ENCODE measurements at regions not wholly inside any gene's neighbourhood (a gene's known extent, or its start where the extent isn't known, plus 50 kb on each side); places are given as distances from the start of the nearest gene placed in this dataset.

GRCh38 chr2:164046040-164046439 lies 310.2 kb upstream of the FIGN start (continued):
- no peak for TF ChIP-seq CHD7 (IDR thresholded peaks at IDR 0.05; ENCODE audit: insufficient replicate concordance, low read length)
- TF ChIP-seq SAP30 (IDR thresholded peaks at IDR 0.05; ENCODE audit: insufficient read depth, insufficient replicate concordance, low read length): no peak
- no peak for TF ChIP-seq CBX5 (IDR thresholded peaks at IDR 0.05; ENCODE audit: low read depth, low read length)
- TF ChIP-seq RNF2 (IDR thresholded peaks at IDR 0.05; ENCODE audit: borderline replicate concordance, low read depth, low read length, missing control alignments, poor library complexity, severe bottlenecking): no peak
- no peak for TF ChIP-seq E2F6 (IDR thresholded peaks at IDR 0.05)
- no peak for TF ChIP-seq ATF3 (IDR thresholded peaks at IDR 0.05; ENCODE audit: insufficient read depth, low read depth, low read length)

Measured in H1 (cell line).